H1 (cell line): ENCODE measurements at regions not wholly inside any gene's neighbourhood (a gene's known extent, or its start where the extent isn't known, plus 50 kb on each side); places are given as distances from the start of the nearest gene placed in this dataset.

Experiments used
- CTCF ChIA-PET: fragments of 300-600 bp; sonication (Branson Sonifier 250); formaldehyde crosslinking; loops from one replicate; lab custom pipeline; 2021; ENCODE audit not compliant: partially characterized antibody; lab: Charles Lee
- POLR2A ChIA-PET: fragments of 300-600 bp; sonication (Branson Sonifier 250); formaldehyde crosslinking; loops from one replicate; lab custom pipeline; 2021; ENCODE audit warnings: inconsistent platforms; ENCODE audit not compliant: partially characterized antibody; lab: Charles Lee
- DNase-seq, 2 experiments: peaks; one replicate each; pipeline versions ENCODE4 v3.0.0 to v3.0.0-alpha.2; 2010 to 2022; ENCODE audit warnings: low spot score in 2 of 2, low read depth in 1 of 2, mixed read lengths in 1 of 2
- FAIRE-seq: peaks from 2 replicates; lab custom pipeline; 2011; peaks lifted over from hg19 to GRCh38; lab: Jason Lieb, UNC
- H2AFZ ChIP-seq: 2 replicates; pipeline ENCODE4 v1.8.1; 2012; ENCODE audit warnings: low read length, inconsistent platforms
- H2AK5ac ChIP-seq: 2 replicates; pipeline ENCODE4 v1.6.1; 2013; ENCODE audit warnings: low read depth, low read length
- H2BK120ac ChIP-seq: replicated peaks from 2 replicates; pipeline ENCODE3; 2013; ENCODE audit warnings: low read depth, low read length, inconsistent platforms
- H2BK12ac ChIP-seq: 2 replicates; pipeline ENCODE4 v1.6.1; 2013; ENCODE audit warnings: low read depth, low read length
- H2BK15ac ChIP-seq: 2 replicates; pipeline ENCODE4 v1.6.1; 2013; ENCODE audit warnings: low read length
- H2BK20ac ChIP-seq: 2 replicates; pipeline ENCODE4 v1.6.1; 2013; ENCODE audit warnings: low read length
- H2BK5ac ChIP-seq: 2 replicates; pipeline ENCODE4 v1.6.1; 2013; ENCODE audit warnings: low read depth, low read length
- H3K14ac ChIP-seq: 2 replicates; pipeline ENCODE4 v1.6.1; 2013; ENCODE audit warnings: inconsistent platforms; ENCODE audit not compliant: insufficient read length
- H3K18ac ChIP-seq: 2 replicates; pipeline ENCODE4 v1.6.1; 2013; ENCODE audit warnings: low read length; ENCODE audit errors: extremely low read depth
- H3K23ac ChIP-seq: 2 replicates; pipeline ENCODE4 v1.6.1; 2013; ENCODE audit warnings: inconsistent platforms; ENCODE audit not compliant: insufficient read length
- H3K23me2 ChIP-seq: 2 replicates; pipeline ENCODE4 v1.6.1; 2013; ENCODE audit warnings: low read depth, low read length
- H3K27ac ChIP-seq: 2 replicates; pipeline ENCODE4 v1.6.1; 2011; ENCODE audit warnings: low read depth, low read length, inconsistent platforms
- H3K27me3 ChIP-seq, 4 experiments: replicated peaks in 1 of 4; 1 replicate in 1 of 4; 2 replicates in 3 of 4; pipeline versions ENCODE4 v1.6.1 to v1.8.1; 2011 to 2013; ENCODE audit warnings: low read length in 3 of 4, mild to moderate bottlenecking in 3 of 4, inconsistent platforms in 2 of 4, mixed read lengths in 2 of 4, moderate library complexity in 1 of 4; ENCODE audit not compliant: control insufficient read depth in 3 of 4, insufficient read depth in 3 of 4; ENCODE audit errors: extremely low read depth in 1 of 4
- H3K36me3 ChIP-seq, 4 experiments: 2 replicates each; pipeline versions ENCODE4 v1.6.1 to v1.8.1; 2011 to 2013; ENCODE audit warnings: mild to moderate bottlenecking in 4 of 4, low read length in 3 of 4, moderate library complexity in 2 of 4, control low read depth in 1 of 4, inconsistent platforms in 1 of 4; ENCODE audit not compliant: insufficient read depth in 4 of 4, control insufficient read depth in 2 of 4
- H3K4ac ChIP-seq: replicated peaks from 2 replicates; pipeline ENCODE3; 2013; ENCODE audit warnings: low read length, low read depth, mixed read lengths, inconsistent platforms; ENCODE audit not compliant: insufficient read length
- H3K4me1 ChIP-seq, 4 experiments: replicated peaks in 1 of 4; 1 replicate in 1 of 4; 2 replicates in 3 of 4; pipeline versions ENCODE4 v1.6.1 to v1.8.1; 2011 to 2013; ENCODE audit warnings: low read length in 3 of 4, inconsistent platforms in 2 of 4, mixed read lengths in 1 of 4; ENCODE audit not compliant: insufficient read depth in 4 of 4, control insufficient read depth in 3 of 4
- H3K4me2 ChIP-seq, 2 experiments: 2 replicates each; pipeline versions ENCODE4 v1.6.1 to v1.8.1; 2011 to 2013; ENCODE audit warnings: low read depth in 2 of 2, low read length in 2 of 2, control low read depth in 1 of 2, inconsistent platforms in 1 of 2, mild to moderate bottlenecking in 1 of 2; ENCODE audit not compliant: insufficient read depth in 1 of 2
- H3K4me3 ChIP-seq, 4 experiments: fragments of 200-600, 300-600 bp in 1 of 4; sonication (generic), shearing (Covaris generic), sonication (Bioruptor Twin) in 1 of 4; 2 replicates each; pipeline versions ENCODE4 v1.5.1 to v1.8.1; 2011 to 2016; ENCODE audit warnings: low read length in 4 of 4, low read depth in 3 of 4, control low read depth in 2 of 4, inconsistent platforms in 2 of 4, mild to moderate bottlenecking in 2 of 4, mixed read lengths in 1 of 4, moderate library complexity in 1 of 4; ENCODE audit not compliant: insufficient read depth in 2 of 4; ENCODE audit errors: extremely low read depth in 1 of 4
- H3K56ac ChIP-seq: replicated peaks from 2 replicates; pipeline ENCODE3; 2013; ENCODE audit warnings: low read depth, mild to moderate bottlenecking, mixed read lengths, low read length, inconsistent platforms; ENCODE audit not compliant: insufficient read length
- H3K79me1 ChIP-seq: 2 replicates; pipeline ENCODE4 v1.6.1; 2013; ENCODE audit warnings: low read depth, low read length, control low read depth
- H3K79me2 ChIP-seq, 2 experiments: 2 replicates each; pipeline versions ENCODE4 v1.6.1 to v1.8.1; 2012 to 2013; ENCODE audit warnings: low read length in 2 of 2, mild to moderate bottlenecking in 2 of 2, inconsistent platforms in 1 of 2; ENCODE audit not compliant: insufficient read depth in 2 of 2, control insufficient read depth in 1 of 2
- H3K9ac ChIP-seq, 4 experiments: replicated peaks in 1 of 4; 1 replicate in 1 of 4; 2 replicates in 3 of 4; pipeline versions ENCODE4 v1.6.1 to v1.8.1; 2011 to 2013; ENCODE audit warnings: low read depth in 3 of 4, low read length in 3 of 4, control low read depth in 2 of 4, mild to moderate bottlenecking in 2 of 4, moderate library complexity in 2 of 4, inconsistent platforms in 1 of 4; ENCODE audit errors: extremely low read depth in 1 of 4
- H3K9me3 ChIP-seq, 2 experiments: 2 replicates each; pipeline versions ENCODE4 v1.6.1 to v1.8.1; 2012 to 2013; ENCODE audit warnings: mild to moderate bottlenecking in 2 of 2, moderate library complexity in 2 of 2, control low read depth in 1 of 2, inconsistent platforms in 1 of 2, low read depth in 1 of 2, low read length in 1 of 2, mixed read lengths in 1 of 2; ENCODE audit not compliant: insufficient read depth in 2 of 2
- H4K20me1 ChIP-seq, 2 experiments: replicated peaks in 1 of 2; 2 replicates each; pipeline versions ENCODE3 to v1.8.1; 2011 to 2013; ENCODE audit warnings: inconsistent platforms in 2 of 2, low read length in 2 of 2, mild to moderate bottlenecking in 1 of 2; ENCODE audit not compliant: insufficient read depth in 2 of 2, control insufficient read depth in 1 of 2
- H4K5ac ChIP-seq: 2 replicates; pipeline ENCODE4 v1.6.1; 2013; ENCODE audit warnings: low read length, low read depth, mixed read lengths, inconsistent platforms; ENCODE audit not compliant: insufficient read length
- H4K8ac ChIP-seq: 2 replicates; pipeline ENCODE4 v1.8.0; 2013; ENCODE audit warnings: mild to moderate bottlenecking, moderate library complexity, low read length, inconsistent platforms; ENCODE audit not compliant: insufficient read depth; ENCODE audit errors: extremely low read depth
- H4K91ac ChIP-seq: replicated peaks from 2 replicates; pipeline ENCODE3; 2013; ENCODE audit warnings: low read length, mixed read lengths, inconsistent platforms; ENCODE audit not compliant: insufficient read length
- ASH2L ChIP-seq: fragments of 200-600, 300-600 bp; sonication (generic); IDR thresholded peaks from one replicate; pipeline ENCODE4 v1.7.1; 2017; ENCODE audit warnings: low read length
- CHD1 ChIP-seq: IDR thresholded peaks from 2 replicates; pipeline ENCODE4 v1.6.1; 2012; ENCODE audit warnings: low read depth, low read length, improper control_type of control experiment
- FOSL1 ChIP-seq: IDR thresholded peaks from 2 replicates; pipeline ENCODE4 v1.6.1; 2011; ENCODE audit warnings: mild to moderate bottlenecking, low read depth, low read length, moderate library complexity; ENCODE audit not compliant: insufficient read depth
- POLR2AphosphoS5 ChIP-seq: IDR thresholded peaks from 2 replicates; pipeline ENCODE4 v1.6.1; 2011; ENCODE audit warnings: low read depth, low read length
- SAP30 ChIP-seq: fragments of 300-600 bp; sonication (generic); IDR thresholded peaks from 2 replicates; pipeline ENCODE4 v1.7.1; 2012; ENCODE audit warnings: low read length, moderate library complexity, mild to moderate bottlenecking, inconsistent platforms; ENCODE audit not compliant: insufficient read depth, insufficient replicate concordance
- WGBS, 2 experiments: shearing (Covaris generic) in 1 of 2; methylation state at CpG; one replicate each; pipeline versions ENCODE4 v1.1.6 to v1.1.7; 2013 to 2015; ENCODE audit warnings: low lambda C conversion rate in 2 of 2, mixed read lengths in 2 of 2, inconsistent platforms in 1 of 2, low coverage in 1 of 2, missing lambda C conversion rate in 1 of 2; ENCODE audit not compliant: insufficient replicate concordance in 2 of 2, insufficient coverage in 1 of 2, insufficient read length in 1 of 2; ENCODE audit errors: extremely low coverage in 1 of 2, missing lambda C conversion rate in 1 of 2; 5-methylcytosine and 5-hydroxymethylcytosine counted together

DNA sequence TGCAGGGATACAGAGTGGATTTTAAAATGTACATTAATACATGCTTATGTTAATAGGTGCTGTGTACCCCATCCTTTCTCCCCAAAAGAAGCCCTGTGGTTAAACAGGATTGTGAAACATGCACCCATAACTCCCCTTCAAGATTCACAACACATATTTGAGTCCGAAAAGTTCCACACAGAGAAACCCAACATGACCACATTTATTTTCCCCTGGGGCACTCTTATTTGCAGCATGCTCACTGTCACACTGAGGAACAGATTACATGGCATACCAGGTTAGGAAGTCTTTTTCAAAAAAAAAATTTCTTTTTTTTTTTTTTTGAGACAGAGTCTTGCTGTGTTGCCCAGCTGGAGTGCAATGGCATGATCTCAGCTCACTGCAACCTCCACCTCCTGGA is 67.7 kb upstream of the COL5A2 start:
- H4K5ac ChIP-seq, result no peak overlapping the region
- H4K91ac ChIP-seq, result no peak overlapping the region
- H2BK120ac ChIP-seq, result no peak overlapping the region
- no peak overlapping the region for H3K4ac ChIP-seq
- H2AFZ ChIP-seq, result no peak overlapping the region
- H3K4me2 ChIP-seq, result no peak overlapping the region
- no peaks in the 10 kb centered on the region for H3K36me3 ChIP-seq
- H2BK5ac ChIP-seq, result no peak overlapping the region
- TF ChIP-seq FOSL1 (no peak), ASH2L (no peak), POLR2AphosphoS5 (no peak), SAP30 (no peak), CHD1 (no peak)
- H4K8ac ChIP-seq, result no peak overlapping the region
- peaks cover 2 to 11% of the 10 kb centered on the region in 2 experiments; a peak in 3 of 4 replicates for H3K9me3 ChIP-seq
- FAIRE-seq (no peak), DNase-seq (no peak)
- no peak overlapping the region for H3K9ac ChIP-seq
- no peaks in the 10 kb centered on the region for H3K27me3 ChIP-seq
- no peak overlapping the region for H3K4me3 ChIP-seq
- H3K79me2 ChIP-seq, result no peaks in the 10 kb centered on the region
- WGBS, 2 experiments, result 82% methylated on average over 1 of the region's 1 CpG; no CpG with 5 or more reads in 1 of the 2 experiments
- CTCF ChIA-PET, result interaction anchor here (0.6 kb wide), 2 partner anchors 792 to 1909 kb away, joined by 3 read pairs; no protein-coding TSS in a partner anchor
- H2AK5ac ChIP-seq, result no peak overlapping the region
- H3K14ac ChIP-seq, result no peak overlapping the region
- no peak overlapping the region for H3K23ac ChIP-seq
- H4K20me1 ChIP-seq, result no peaks in the 10 kb centered on the region
- no peak overlapping the region for H2BK12ac ChIP-seq
- H3K56ac ChIP-seq, result no peak overlapping the region
- H3K79me1 ChIP-seq, result no peaks in the 10 kb centered on the region
- POLR2A ChIA-PET, result no interaction called here
- no peak overlapping the region for H2BK20ac ChIP-seq
- no peak overlapping the region for H3K18ac ChIP-seq
- no peaks in the 10 kb centered on the region for H3K23me2 ChIP-seq
- H2BK15ac ChIP-seq, result no peak overlapping the region
- no peaks in the 10 kb centered on the region for H3K4me1 ChIP-seq
- no peak overlapping the region for H3K27ac ChIP-seq
